ENCODE measurements at regions not wholly inside any gene's neighbourhood (a gene's known extent, or its start where the extent isn't known, plus 50 kb on each side); places are given as distances from the start of the nearest gene placed in this dataset.

GRCh38 chr5:4150067-4150466 lies 554.4 kb downstream of the IRX1 start:
- TF ChIP-seq TAF1 (IDR thresholded peaks at IDR 0.05; ENCODE audit: borderline replicate concordance, insufficient read depth, low read length) (no peak), REST (IDR thresholded peaks at IDR 0.05; ENCODE audit: insufficient read depth in 1 of 2, low read depth in 2 of 2, low read length in 2 of 2) (no peak), SIN3A (IDR thresholded peaks at IDR 0.05; ENCODE audit: borderline replicate concordance, insufficient read depth, low read length) (no peak), POLR2AphosphoS5 (IDR thresholded peaks at IDR 0.05; ENCODE audit: low read depth, low read length) (no peak), FOXP2 (optimal IDR thresholded peaks at IDR 0.05; ENCODE audit: borderline replicate concordance, extremely low read depth, extremely low read length, insufficient read depth) (no peak)

All from PFSK-1 (cell line).